Testis (tissue), 2 donors: ENCODE measurements at regions not wholly inside any gene's neighbourhood (a gene's known extent, or its start where the extent isn't known, plus 50 kb on each side); places are given as distances from the start of the nearest gene placed in this dataset.

ENCODE experiments used
- POLR2A ChIP-seq: fragments of 450-650 bp; IDR thresholded peaks from one replicate; pipeline ENCODE4 v1.6.1; 2017; ENCODE audit warnings: antibody characterized with exemption, mild to moderate bottlenecking, moderate library complexity
- TF ChIP-seq, protein P1 (sequence below), 3 experiments: fragments of 450-650 bp in 2 of 3; fragments of 200-600 bp in 1 of 3; sonication (generic) in 1 of 3; IDR thresholded peaks; one replicate each; pipeline ENCODE4 v1.5.1; 2016 to 2019; ENCODE audit warnings: antibody characterized with exemption in 3 of 3, mild to moderate bottlenecking in 2 of 3, moderate library complexity in 1 of 3

DNA sequence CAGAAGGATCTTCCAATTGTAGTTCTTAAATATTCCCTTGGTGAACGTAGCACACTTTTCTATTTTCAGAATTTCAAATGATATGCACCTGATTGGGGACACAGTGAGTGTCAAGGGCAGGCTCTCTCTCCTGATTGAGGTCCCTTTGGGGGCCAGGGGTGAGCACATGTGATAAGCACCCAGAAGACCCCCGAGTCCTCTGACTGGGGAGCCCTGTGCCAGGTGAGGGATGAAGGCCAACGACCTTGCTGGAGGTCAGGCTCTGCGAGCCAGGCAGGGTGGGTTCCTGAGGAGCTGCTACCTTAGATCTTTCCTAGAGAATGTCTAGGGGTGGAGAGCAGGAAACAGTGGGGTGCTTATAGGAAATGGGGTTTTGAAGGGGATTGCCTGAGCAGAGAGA, 1253.9 kb downstream of the BRD1 start:
- TF ChIP-seq, protein P1, sequence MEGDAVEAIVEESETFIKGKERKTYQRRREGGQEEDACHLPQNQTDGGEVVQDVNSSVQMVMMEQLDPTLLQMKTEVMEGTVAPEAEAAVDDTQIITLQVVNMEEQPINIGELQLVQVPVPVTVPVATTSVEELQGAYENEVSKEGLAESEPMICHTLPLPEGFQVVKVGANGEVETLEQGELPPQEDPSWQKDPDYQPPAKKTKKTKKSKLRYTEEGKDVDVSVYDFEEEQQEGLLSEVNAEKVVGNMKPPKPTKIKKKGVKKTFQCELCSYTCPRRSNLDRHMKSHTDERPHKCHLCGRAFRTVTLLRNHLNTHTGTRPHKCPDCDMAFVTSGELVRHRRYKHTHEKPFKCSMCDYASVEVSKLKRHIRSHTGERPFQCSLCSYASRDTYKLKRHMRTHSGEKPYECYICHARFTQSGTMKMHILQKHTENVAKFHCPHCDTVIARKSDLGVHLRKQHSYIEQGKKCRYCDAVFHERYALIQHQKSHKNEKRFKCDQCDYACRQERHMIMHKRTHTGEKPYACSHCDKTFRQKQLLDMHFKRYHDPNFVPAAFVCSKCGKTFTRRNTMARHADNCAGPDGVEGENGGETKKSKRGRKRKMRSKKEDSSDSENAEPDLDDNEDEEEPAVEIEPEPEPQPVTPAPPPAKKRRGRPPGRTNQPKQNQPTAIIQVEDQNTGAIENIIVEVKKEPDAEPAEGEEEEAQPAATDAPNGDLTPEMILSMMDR (IDR thresholded peaks at IDR 0.05): no peak
- no peak for TF ChIP-seq POLR2A
